Smooth muscle cell (in vitro differentiated cells): ENCODE measurements at regions not wholly inside any gene's neighbourhood (a gene's known extent, or its start where the extent isn't known, plus 50 kb on each side); places are given as distances from the start of the nearest gene placed in this dataset.

Experiments used
- DNase-seq: peaks from one replicate; lab custom pipeline; 2025; ENCODE audit not compliant: unreplicated experiment; lab: John Stamatoyannopoulos, UW
- H2AFZ ChIP-seq: fragments of 200-600 bp; sonication (generic); 2 replicates; pipeline ENCODE4 v1.6.0; 2016; ENCODE audit warnings: antibody characterized with exemption, low read depth, mild to moderate bottlenecking
- H3F3A ChIP-seq: fragments of 200-600 bp; sonication (generic); 2 replicates; pipeline ENCODE4 v1.6.0; 2017; ENCODE audit warnings: antibody characterized with exemption, low read depth
- H3K27ac ChIP-seq: fragments of 200-600 bp; sonication (generic); 2 replicates; pipeline ENCODE4 v1.5.1; 2016; ENCODE audit warnings: low read depth, mild to moderate bottlenecking
- H3K27me3 ChIP-seq: fragments of 200-600 bp; sonication (generic); 2 replicates; pipeline ENCODE4 v1.6.1; 2016; ENCODE audit warnings: low read depth, mild to moderate bottlenecking
- H3K36me3 ChIP-seq: fragments of 200-600 bp; sonication (generic); 2 replicates; pipeline ENCODE4 v1.5.1; 2016; ENCODE audit warnings: low read depth
- H3K4me1 ChIP-seq: fragments of 200-600 bp; sonication (generic); 2 replicates; pipeline ENCODE4 v1.5.1; 2016; ENCODE audit warnings: low read depth
- H3K4me2 ChIP-seq: fragments of 200-600 bp; sonication (generic); 2 replicates; pipeline ENCODE4 v1.6.0; 2016; ENCODE audit warnings: mild to moderate bottlenecking
- H3K4me3 ChIP-seq: fragments of 200-600 bp; sonication (generic); 2 replicates; pipeline ENCODE4 v1.5.1; 2016; ENCODE audit warnings: mild to moderate bottlenecking
- H3K79me2 ChIP-seq: fragments of 200-600 bp; sonication (generic); 2 replicates; pipeline ENCODE4 v1.6.0; 2016; ENCODE audit warnings: low read depth, mild to moderate bottlenecking
- H3K9ac ChIP-seq: fragments of 200-600 bp; sonication (generic); 2 replicates; pipeline ENCODE4 v1.6.0; 2016; ENCODE audit warnings: low read depth
- H3K9me3 ChIP-seq: fragments of 200-600 bp; sonication (generic); replicated peaks from 2 replicates; pipeline ENCODE4 v1.5.1; 2016; ENCODE audit warnings: low read depth
- H4K20me1 ChIP-seq: fragments of 200-600 bp; sonication (generic); 2 replicates; pipeline ENCODE4 v1.6.0; 2016; ENCODE audit warnings: low read depth
- CTCF ChIP-seq: fragments of 200-600 bp; sonication (generic); IDR thresholded peaks from 2 replicates; pipeline ENCODE4 v1.5.1; 2017; ENCODE audit warnings: borderline replicate concordance, mild to moderate bottlenecking, antibody characterized with exemption; ENCODE audit not compliant: insufficient read depth, poor library complexity, severe bottlenecking
- WGBS: methylation state at CpG from one replicate; pipeline ENCODE4 v1.1.7; 2016; ENCODE audit warnings: low lambda C conversion rate; 5-methylcytosine and 5-hydroxymethylcytosine counted together

GRCh38 chr6:133630651-133631050 lies 258.3 kb upstream of the TCF21 start:
- Histone ChIP-seq H3K9ac (no peak overlapping the region), H3K79me2 (no peaks in the 10 kb centered on the region), H3K27ac (no peak overlapping the region), H4K20me1 (no peaks in the 10 kb centered on the region), H3K27me3 (peaks cover under 1% of the 10 kb centered on the region), H3F3A (no peaks in the 10 kb centered on the region), H3K36me3 (no peaks in the 10 kb centered on the region), H2AFZ (no peak overlapping the region), H3K4me2 (no peak overlapping the region), H3K4me3 (no peak overlapping the region), H3K9me3 (no peaks in the 10 kb centered on the region), H3K4me1 (peaks cover 11% of the 10 kb centered on the region)
- DNase-seq, result no peak
- TF ChIP-seq CTCF, result no peak
- WGBS, result 92% methylated on average over 2 of the region's 2 CpGs

DNA sequence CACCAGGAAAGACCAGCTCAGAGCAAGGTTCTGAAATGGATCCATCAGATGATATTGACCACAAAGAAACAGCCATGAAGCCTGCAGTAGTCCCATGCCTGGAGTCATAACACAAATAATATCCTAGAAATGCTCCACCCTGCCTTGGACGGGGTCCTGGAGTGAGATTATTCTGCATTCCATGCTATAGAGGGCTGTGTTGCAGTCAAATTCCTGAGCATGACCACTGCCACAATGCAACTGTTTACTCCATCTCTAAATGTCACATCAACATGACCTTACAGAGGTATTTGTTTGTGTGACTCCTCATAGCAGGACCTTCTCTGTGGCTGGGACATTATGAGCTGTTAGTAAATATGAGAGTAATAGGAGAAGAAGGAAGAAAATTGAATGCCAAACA lies 257.5 kb upstream of the TCF21 start:
- H2AFZ ChIP-seq, result no peak overlapping the region
- no peaks in the 10 kb centered on the region for H3K27me3 ChIP-seq
- no peaks in the 10 kb centered on the region for H4K20me1 ChIP-seq
- no peak for DNase-seq
- WGBS, result 29% methylated on average over 1 of the region's 1 CpG
- H3K79me2 ChIP-seq, result no peaks in the 10 kb centered on the region
- H3K36me3 ChIP-seq, result no peaks in the 10 kb centered on the region
- peak; percentile 11 for TF ChIP-seq CTCF
- no peak overlapping the region for H3K27ac ChIP-seq
- H3K9ac ChIP-seq, result no peak overlapping the region
- H3K4me3 ChIP-seq, result no peak overlapping the region
- H3K4me2 ChIP-seq, result peak overlapping the region; percentile 53
- no peaks in the 10 kb centered on the region for H3F3A ChIP-seq
- H3K9me3 ChIP-seq, result no peaks in the 10 kb centered on the region
- peaks cover 11% of the 10 kb centered on the region for H3K4me1 ChIP-seq

DNA sequence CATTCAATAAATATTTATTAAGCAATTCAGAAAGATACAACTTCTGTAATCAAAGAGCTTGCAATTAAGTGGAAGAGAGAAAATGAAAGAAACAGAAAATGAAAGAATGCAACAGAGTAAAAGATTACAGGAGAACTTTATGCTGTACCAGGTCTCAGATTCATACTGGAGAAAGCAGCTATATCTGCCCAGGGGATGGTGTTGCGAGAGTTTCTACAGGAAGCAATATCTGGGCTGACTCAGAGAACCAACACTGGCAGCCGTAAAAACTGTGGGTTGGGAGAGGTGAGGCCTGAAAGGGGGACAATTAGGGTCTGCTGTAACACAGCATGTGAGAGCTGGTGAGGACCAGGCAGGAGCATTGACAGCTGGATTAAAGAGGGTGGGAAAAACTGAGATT lies 256.7 kb upstream of the TCF21 start:
- Histone ChIP-seq H3K4me1 (peaks cover 11% of the 10 kb centered on the region), H3K4me3 (no peak overlapping the region), H2AFZ (no peak overlapping the region), H4K20me1 (no peaks in the 10 kb centered on the region), H3F3A (no peaks in the 10 kb centered on the region), H3K4me2 (peak overlapping the region; percentile 53), H3K27ac (no peak overlapping the region), H3K36me3 (no peaks in the 10 kb centered on the region), H3K9ac (no peak overlapping the region), H3K9me3 (no peaks in the 10 kb centered on the region), H3K27me3 (no peaks in the 10 kb centered on the region), H3K79me2 (no peaks in the 10 kb centered on the region)
- DNase-seq, result no peak
- WGBS, result 17% methylated on average over 2 of the region's 2 CpGs
- TF ChIP-seq CTCF, result no peak

DNA sequence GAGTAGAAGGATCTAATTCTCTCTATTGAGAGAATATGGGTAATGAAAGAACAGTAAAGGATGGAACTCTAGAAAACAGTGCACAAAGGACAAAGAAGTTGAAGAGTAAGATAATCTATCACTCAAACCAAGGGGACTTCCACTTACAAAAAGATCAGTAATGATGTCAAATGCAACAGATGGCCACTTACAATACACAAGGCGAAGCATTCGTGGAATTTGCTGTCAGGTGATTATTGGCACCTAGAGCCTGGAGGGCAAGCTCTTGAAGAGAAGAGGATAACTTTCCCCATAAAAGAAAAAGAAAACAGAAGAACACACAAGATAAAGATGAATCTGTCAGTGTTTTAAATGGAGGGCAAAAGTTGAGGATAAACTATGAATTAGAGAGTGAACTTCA lies 256.0 kb upstream of the TCF21 start:
- Histone ChIP-seq H3F3A (no peaks in the 10 kb centered on the region), H3K27me3 (no peaks in the 10 kb centered on the region), H3K79me2 (no peaks in the 10 kb centered on the region), H3K27ac (no peak overlapping the region), H4K20me1 (no peaks in the 10 kb centered on the region), H3K4me3 (no peak overlapping the region), H3K9ac (no peak overlapping the region), H3K4me1 (peaks cover 11% of the 10 kb centered on the region), H3K36me3 (no peaks in the 10 kb centered on the region), H3K4me2 (no peak overlapping the region), H2AFZ (no peak overlapping the region), H3K9me3 (no peaks in the 10 kb centered on the region)
- no peak for TF ChIP-seq CTCF
- no peak for DNase-seq
- 86% methylated on average over 2 of the region's 2 CpGs for WGBS
